Activated T-cell treated with anti-CD3 and anti-CD28 coated beads for 1 hour (primary cell): ENCODE measurements at regions not wholly inside any gene's neighbourhood (a gene's known extent, or its start where the extent isn't known, plus 50 kb on each side); places are given as distances from the start of the nearest gene placed in this dataset.

Experiments
- DNase-seq: peaks from one replicate; pipeline ENCODE4 v3.0.0-alpha.2; 2020; ENCODE audit warnings: low read depth

DNA sequence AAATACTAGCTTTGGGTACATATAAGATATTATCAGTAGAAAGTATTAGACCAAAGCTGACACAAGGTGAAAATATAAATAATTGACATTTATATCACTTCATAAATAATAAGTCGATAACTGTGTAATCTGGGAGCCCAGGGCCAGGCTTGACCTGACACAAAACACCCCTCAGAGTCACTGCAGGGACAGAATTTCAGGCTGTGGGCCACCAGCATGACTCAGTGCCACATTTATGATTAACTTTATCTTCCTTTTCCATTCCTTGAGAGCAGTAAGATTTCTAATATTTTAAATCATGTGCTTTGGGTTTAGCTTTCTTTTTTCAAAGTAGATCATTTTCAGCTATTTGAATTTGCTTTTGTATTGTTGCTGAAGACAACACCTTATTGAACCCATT, 102.9 kb upstream of the NFE2L3 start:
- no peak for DNase-seq

DNA sequence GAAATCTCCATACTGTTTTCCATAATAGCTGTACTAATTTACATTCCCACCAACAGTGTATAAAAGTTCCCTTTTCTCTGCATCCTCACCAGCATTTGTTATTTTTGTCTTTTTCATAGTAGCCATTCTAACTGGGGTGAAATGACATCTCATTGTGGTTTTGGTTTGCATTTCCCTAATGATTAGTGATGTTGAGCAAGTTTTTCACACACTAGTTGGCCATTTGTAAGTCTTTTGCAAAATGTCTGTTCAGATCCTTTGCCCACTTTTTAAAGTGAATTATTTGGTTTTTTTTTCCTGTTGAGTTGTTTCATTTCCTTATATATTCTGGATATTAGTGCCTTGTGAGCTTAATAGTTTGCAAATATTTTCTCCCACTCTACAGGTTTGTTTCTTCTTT, 101.0 kb upstream of the NFE2L3 start:
- no peak for DNase-seq

DNA sequence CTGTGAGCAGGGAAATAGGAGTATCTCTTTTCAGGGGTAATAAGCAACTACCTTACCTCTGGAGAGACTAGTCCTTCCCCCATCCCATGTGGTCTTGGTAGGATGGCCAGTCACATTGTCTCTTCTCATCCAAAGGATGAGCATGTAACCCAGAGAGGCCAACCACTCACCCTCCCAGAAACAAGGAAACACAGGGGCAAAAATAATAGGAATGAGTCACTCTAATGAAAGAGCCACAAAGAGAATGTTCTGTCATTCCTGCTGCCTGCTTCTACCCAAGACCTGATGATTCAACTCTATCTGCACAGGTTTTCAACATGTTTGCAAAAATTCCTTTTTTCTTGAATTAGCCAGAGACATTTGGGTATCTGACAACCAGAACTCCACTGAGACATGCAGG, 99.3 kb upstream of the NFE2L3 start:
- DNase-seq = no peak

DNA sequence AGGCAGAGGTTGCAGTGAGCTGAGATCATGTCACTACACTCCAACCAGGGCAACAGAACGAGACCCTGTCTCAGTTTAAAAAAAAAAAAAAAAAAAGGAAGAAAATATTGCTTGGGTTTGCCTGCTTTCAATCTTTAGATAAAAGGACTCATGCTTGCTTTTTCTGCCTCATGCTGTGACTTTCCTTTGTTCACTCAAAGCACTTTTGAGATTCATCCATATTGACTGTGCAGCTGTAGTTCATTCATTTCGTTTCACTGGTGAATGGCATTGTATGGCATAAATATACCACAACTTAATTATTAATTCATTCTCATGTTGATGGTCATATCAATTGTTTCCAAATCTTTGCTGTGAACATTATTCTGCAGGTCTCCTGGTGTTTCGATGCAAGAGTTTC, 97.6 kb upstream of the NFE2L3 start:
- no peak for DNase-seq

DNA sequence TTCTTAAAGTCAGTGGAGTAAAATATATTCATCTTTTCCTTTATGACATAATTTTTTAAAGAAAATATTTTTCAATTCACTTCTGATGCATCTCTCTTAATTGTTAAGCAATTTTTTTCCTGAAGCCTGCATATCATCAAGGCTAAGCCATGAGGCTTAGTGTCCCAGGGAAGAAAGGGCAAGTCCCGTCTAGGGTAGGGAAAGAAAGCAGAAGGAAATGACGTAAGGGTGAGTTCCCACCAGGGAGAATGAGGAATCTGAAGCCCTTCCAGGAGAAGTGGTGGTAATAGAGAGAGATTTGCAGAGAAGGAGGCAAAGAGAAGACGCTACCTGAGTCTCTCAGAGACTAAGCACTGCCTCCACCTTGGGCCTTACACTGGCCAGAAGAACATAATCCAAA, 96.8 kb upstream of the NFE2L3 start:
- DNase-seq = no peak

DNA sequence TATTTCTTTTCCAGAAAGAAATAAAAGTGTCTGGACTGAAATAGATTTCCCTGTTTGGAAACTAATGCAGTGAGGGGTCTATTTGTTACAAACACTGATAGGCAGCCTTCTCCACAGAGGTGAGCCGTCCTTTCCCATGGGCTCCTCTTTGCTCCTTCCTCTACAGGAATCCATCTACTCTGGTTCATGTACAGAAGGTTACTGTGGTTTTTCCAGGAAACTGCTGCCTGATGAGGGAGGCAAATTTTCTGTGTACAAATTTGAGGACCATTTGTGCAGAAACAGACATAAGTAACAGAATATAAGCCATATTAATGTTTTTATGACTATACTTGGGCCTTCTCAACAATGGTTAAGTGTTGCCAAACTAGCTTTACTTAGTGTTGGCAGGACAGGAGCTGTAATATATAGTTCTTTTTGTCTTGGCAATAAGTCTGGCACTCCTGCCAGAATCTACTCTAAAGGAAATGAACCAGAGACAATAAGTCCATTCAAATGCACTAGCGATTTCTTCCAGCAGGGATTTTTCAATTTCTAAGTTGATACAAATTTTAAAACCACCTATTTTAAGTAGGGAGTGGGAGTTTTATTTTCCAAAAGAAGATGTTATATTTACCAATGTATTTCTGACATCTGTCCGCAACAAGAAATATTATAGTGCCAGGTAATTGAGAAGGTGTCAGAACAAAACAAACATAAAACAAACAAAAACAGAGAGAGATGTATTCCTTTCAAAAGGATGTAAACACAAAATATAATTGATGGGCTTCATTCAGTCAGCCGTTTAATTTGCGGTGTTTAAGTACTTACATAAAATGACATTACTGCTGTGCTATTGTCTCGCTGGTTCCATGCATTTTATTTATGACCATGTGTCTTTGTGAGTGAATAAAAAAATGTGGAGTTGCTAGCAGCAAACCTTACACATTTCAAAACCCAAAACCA, 91.0 kb upstream of the NFE2L3 start:
- no peak for DNase-seq

DNA sequence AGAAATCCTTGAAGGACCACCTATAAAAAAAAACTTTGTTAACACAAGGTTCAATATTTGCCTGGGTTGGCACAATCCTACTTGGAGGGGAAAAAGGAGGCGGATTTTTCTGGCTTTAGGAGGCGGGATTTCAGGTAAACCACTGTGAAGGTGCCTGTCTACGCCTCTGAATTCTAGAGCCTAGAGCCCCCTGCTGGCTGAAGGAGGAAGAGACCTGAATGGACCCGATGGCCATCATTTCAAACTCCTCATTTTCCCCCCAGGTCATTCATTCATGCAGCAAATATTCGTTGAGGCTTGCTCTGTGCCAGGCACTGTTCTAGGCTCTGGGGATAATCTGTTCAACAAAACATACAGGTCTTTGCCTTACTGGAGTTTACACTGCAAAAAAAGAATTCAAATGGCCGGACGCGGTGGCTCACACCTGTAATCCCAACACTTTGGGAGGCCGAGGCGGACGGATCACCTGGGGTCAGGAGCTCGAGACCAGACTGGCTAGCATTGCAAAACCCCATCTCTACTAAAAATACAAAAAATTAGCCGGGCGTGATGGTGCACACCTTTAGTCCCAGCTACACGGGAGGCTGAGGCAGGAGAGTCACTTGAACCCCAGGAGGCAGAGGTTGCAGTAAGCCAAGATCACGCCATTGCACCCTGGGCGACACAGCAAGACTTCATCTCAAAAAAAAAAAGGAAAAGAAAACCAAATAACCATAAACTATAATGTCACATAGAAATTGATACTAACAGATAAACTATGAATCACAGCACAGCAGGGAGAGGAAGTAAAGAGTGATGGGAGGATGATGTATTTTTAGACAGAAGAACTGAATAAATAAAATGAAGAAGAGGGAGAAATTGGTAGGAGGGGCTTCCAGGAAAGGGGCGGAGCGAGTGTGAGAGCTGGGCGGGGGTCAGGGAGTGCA, 90.1 kb upstream of the NFE2L3 start:
- DNase-seq = peak; percentile 61

DNA sequence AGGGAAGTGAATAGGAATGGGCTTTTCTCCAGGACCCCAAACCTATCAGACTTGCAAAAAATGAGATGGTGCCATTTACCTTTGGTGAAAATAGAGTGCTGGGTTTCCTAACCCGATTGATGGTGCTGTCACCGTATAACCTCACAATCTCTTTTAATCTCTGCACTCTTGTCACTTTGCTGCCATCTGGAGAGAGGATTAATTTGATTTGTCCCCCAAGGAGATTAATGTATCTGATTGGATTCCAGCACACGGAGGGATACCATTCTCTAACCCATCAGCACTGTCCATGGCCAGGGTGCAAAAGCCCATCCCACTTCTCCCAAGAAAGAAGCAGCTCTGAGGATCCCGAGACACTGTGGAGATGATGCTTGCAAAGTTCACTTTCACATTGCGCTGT, 86.3 kb upstream of the NFE2L3 start:
- DNase-seq = no peak

DNA sequence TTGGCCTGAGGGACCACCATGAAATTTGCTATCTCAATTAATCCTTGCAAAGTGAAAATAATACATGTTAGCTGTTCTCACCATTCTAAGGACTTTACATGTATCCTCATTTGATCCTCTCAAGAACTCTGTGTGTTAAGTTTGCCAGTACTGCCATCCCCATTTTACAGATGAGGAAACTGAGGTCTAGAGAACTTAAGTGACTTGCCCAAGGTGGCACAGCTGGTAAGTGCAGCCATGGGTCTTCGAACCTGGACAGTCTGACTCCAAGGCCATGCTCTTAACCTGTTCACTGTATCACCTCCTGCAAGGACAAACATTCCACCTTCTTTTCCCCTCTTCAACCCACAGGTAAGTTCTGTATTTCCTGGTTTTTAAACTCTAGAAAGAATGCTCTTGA, 85.3 kb upstream of the NFE2L3 start:
- no peak for DNase-seq

DNA sequence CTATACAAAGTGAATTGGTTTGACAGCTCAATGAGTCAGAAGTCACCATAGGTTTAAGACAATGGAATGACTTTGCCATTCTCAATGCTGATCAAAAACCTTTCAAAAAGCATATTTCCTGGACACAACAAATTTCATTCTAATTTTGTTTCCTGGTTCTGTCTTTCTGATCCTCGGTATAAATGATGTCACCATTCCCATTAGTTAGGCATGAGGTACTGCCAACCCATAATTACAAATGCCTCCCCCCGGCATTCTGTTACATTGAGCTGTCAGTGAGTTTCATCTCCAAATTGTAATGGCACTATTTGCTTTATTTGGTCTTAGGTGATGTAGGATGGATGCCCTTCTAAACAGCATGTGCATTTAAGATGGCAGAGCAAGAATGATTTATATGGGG, 81.7 kb upstream of the NFE2L3 start:
- DNase-seq = no peak

DNA sequence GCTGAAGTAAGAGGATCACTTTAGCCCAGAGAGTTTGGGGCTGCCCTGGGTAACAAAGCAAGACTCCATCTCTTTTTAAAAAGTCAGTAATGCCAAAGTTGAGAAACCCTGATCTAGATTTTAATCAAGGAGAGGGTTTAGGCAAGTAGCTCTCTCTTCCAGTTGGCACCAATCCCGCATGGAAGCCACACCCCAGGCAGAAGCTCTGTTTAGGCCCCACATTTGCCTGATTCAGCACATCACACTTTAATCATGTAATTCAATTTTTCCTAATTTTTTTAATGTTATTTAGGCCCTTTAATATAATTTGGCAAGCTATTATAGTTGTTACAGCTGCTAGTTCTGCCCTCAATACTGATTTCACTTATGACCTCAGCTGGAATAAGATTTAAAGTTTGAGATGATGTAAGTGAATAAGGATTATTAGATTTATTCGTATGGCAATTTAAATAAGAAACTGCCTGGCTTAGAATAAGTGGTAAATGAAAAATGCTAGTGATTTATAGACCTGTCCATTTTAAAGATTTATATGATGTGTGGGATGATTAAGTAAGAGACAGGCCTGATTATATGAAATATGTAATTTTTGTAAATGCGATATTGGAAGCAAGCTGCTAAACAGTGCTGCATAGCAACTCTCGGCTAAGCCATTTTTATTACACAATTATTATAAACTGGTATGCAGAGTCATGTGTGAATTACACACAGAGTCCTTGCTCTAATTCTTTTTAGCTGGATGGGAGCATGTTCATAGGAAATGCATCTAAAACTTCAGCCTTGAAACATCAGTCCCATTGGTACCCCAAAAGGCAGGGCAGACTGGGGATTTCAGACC, 80.2 kb upstream of the NFE2L3 start:
- no peak for DNase-seq

DNA sequence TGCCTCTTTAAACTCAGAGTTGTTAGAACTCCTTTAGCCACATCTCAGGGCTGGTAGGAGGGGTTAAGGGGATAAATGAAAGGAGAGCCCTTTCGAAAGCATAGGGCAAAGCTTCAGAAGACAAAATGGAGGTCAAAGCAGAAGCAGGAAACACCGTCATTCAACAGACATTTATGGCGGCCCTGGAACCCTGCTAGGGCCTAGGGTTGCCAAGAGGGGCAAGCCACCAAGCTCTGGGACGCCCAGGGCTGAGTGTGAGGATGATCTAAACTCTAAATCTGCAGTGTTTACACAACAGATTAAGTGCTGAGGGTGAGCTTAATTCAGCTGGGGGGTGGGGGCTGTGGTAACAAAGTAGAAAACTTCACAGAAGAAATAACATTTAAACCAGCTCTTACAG, 79.0 kb upstream of the NFE2L3 start:
- no peak for DNase-seq

DNA sequence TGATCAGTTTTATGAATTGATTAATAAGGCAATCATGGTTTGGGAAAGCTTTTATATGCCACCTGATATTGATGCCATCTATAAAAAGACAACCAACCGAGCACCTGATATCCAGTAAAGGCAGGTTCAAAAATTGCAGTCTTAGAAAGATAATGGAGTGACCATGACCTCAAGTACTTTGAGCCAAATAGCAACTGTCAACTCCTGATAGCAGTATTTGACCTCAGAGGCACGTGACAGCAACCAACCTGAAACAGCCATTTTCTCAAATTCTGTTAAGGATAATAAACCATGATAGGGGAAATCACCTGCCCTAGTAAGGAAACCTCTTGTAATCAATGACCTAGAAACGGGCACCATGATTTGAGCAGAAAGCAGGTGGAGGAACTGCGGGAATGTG, 77.1 kb upstream of the NFE2L3 start:
- DNase-seq = no peak

DNA sequence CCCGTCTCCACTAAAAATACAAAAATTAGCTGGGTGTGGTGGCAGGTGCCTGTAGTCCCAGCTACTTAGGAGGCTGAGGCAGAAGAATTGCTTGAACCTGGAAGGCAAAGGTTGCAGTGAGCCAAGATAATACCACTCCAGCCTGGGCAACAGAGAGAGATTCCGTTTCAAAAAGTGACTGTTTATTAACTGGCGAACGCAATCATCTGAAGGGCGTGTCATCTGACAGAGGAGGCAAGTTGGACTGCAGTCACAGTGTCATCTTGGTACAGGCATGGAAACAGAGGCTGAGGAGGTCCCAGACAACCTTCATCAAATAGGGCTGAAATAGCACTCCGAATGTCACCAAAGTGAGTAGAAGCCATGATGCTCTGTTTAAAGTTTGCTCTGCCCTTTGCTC, 75.3 kb upstream of the NFE2L3 start:
- DNase-seq = no peak

DNA sequence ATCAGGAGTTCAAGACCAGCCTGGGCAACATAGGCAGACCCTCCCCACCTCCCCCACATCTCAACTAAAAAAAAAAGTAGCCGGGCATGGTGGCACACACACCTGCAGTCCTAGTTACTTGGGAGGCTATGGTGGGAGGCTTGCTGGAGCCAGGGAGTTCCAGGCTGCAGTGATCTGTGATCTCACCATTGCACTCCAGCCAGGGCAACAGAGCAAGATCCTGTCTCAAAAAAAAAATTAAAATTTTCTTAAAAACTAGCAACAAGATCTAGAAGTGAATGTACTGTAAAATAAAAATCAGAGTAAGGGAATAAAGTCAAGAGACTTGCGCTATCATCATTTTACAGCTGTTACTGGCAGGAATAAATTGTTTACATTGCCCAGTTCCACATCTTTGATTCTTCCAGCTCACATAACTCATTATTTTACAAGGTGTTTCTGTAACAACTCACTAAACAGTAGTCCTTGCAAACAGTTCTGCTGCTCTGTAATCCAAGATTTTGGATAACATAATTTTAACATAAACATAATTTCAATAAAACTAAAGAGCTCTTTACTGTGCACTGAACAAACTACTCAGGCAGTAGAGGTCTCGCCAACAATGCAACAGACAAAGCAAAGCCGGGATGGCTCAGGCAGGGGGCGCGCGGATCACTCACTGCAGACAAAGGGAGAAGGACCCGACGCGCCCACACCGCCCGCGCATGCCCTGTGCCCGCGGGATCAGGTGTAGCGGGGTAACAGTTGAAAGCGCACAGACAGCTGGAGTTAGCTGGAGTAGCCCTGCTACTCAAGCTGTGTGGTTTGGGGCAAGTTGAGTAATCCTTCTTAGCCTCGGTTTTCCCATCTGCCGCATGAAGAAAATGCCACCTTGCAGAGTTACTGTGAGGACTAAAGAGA, 73.3 kb upstream of the NFE2L3 start:
- DNase-seq = peak; percentile 78

DNA sequence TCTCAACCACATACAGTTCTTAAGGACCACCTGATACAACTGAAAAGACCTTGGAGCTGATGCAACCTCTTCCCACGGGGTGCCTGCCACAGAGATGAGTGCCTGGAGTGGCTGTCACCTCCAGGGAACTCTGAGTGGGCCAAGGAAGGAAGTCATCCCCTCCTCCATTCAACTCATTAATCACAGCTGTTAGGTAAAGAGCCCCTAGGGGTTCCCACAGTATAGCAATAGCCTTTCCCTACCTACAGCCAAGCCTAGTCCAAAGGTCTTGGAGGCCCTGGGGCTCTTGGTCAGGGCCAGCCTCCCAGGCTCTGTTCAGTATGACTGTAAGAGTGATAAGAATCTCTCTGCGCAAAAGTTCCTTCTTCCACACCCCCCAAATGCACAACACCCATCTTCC, 70.4 kb upstream of the NFE2L3 start:
- DNase-seq = no peak

DNA sequence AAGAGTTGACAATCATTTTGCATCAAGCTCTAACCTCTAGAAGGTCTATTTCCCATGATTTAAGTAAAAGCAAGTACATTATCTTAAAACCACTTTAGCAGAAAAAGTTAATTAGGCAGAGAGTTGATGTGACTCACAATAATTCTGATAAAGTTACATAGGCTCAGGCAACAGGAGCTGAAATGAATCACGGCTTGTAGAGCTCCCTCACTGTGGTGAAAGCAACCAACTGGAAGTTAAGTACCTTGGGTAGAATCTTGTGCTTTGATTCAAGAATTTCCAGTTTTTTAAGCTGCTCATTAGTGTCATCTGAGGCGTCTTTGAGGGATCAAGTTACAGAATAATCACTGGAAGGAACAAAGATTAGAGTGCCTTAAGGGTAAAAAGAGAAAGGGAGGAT, 68.9 kb upstream of the NFE2L3 start:
- no peak for DNase-seq

DNA sequence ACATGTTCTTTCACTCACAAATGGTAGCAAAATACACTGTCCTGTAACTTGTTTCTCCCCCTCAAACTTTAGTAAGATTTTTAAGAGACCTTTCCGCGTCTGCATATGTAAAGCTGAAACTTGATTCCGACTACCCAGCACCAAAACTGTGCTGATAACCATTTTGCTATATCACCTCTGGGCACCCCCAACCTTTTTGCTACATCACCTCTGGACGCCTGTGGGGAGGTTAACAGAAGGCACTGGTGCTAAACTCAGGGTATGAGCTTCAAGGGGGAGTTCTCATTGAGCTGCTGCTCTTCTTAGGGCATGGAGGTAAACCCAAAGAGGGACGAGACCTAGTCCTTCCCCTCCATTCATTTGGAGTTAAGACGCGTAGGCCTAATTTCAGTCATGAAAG, 67.6 kb upstream of the NFE2L3 start:
- DNase-seq = no peak

DNA sequence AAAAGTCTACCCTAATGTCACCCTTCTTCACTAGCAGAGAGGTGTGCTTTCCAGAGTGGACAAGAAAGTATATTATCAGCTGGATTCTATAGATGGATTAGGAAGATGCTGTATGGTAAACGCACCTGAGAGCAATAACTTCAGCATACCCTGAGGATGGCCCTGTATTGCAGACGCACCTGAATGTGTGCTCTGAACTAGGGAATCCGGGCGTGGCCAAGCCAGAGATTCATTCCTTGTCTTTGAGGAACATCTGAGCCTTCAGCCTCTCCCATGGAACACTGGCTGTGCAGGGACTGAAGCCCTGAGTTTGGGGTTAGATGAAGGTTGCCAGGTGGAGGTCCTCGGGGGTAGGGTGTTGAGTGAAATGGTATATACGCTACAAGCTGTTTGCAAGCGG, 66.2 kb upstream of the NFE2L3 start:
- no peak for DNase-seq

DNA sequence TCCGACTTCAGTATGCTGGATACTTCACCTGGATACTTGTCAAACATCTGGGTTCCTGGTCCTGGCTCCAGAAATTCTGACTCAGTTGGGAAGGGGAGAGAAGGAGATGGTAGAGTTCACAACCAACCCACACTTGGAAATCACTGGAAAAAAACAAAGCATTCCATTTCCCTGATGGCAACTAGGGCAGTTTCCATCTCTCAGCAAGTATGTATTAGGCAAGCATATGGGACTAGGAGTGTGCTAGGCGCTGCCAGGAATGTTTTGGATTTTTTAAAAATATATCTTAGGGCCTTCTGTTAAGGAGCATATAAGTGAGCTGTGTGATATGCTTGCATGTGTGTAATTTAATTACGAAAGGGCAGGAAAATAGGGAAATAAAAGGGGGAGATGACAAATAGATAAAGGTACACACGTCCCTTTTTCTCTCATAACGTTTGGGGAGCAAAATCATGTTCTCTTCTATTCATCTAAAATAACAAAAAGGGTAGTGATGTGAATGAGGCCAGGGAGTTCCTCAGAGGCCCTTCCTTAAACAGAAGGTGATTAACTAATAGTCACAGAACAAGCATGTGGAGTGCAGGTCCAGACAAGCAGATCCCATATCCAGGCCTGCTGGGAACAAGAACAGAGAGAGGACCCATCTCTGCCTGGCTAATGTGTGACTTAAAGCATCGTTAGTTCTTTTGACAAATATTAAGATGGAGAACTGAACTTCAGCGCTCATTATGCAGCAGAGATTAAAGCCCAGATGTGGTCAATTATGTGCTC, 64.5 kb upstream of the NFE2L3 start:
- DNase-seq = no peak
